Caco-2 (cell line): ENCODE measurements at regions not wholly inside any gene's neighbourhood (a gene's known extent, or its start where the extent isn't known, plus 50 kb on each side); places are given as distances from the start of the nearest gene placed in this dataset.

ENCODE experiments used
- BruUV-seq: library from RNA; stranded (reverse); fragments of 400-500 nt; replicated peaks from 2 replicates; lab custom pipeline; 2021; lab: Mats Ljungman, UMichigan
- CTCF ChIA-PET: fragments of 300-600 bp; sonication (Branson Sonifier 250); formaldehyde crosslinking; loops from one replicate; lab custom pipeline; 2022; ENCODE audit warnings: antibody characterized with exemption; lab: Charles Lee
- POLR2A ChIA-PET: fragments of 300-600 bp; sonication (Branson Sonifier 250); formaldehyde crosslinking; loops from one replicate; lab custom pipeline; 2022; ENCODE audit warnings: antibody characterized with exemption; lab: Charles Lee
- DNase-seq, 2 experiments: peaks; one replicate each; pipeline versions ENCODE4 v3.0.0 to v3.0.0-alpha.2; 2020 to 2022
- H3K27me3 ChIP-seq: replicated peaks from 2 replicates; pipeline ENCODE4 v1.6.0; 2011; ENCODE audit warnings: low read length; ENCODE audit not compliant: control insufficient read depth, insufficient read depth
- H3K36me3 ChIP-seq: 2 replicates; pipeline ENCODE4 v1.5.1; 2011; ENCODE audit warnings: low read length; ENCODE audit not compliant: control insufficient read depth, insufficient read depth
- H3K4me1 ChIP-seq: fragments of 250-450 bp; sonication (Bioruptor Pico); 2 replicates; pipeline ENCODE4 v1.5.1; 2020; ENCODE audit warnings: mild to moderate bottlenecking
- H3K4me3 ChIP-seq: 2 replicates; pipeline ENCODE4 v1.5.1; 2011; ENCODE audit warnings: low read depth, mild to moderate bottlenecking, control low read depth, low read length
- H3K9me3 ChIP-seq: fragments of 250-450 bp; sonication (Bioruptor Pico); 2 replicates; pipeline ENCODE4 v1.5.1; 2020; ENCODE audit warnings: mild to moderate bottlenecking, moderate library complexity
- H3K27ac Mint-ChIP-seq: one replicate; pipeline ENCODE4 v1.8.0; 2022; ENCODE audit warnings: mixed read lengths; ENCODE audit not compliant: unreplicated experiment
- H3K27me3 Mint-ChIP-seq: one replicate; pipeline ENCODE4 v1.8.0; 2022; ENCODE audit warnings: mixed read lengths; ENCODE audit not compliant: insufficient read depth, unreplicated experiment
- H3K36me3 Mint-ChIP-seq: one replicate; pipeline ENCODE4 v1.8.0; 2022; ENCODE audit warnings: mild to moderate bottlenecking, mixed read lengths; ENCODE audit not compliant: insufficient read depth, unreplicated experiment
- H3K4me1 Mint-ChIP-seq: one replicate; pipeline ENCODE4 v1.8.0; 2022; ENCODE audit warnings: low read depth, mixed read lengths; ENCODE audit not compliant: unreplicated experiment
- H3K4me3 Mint-ChIP-seq: one replicate; pipeline ENCODE4 v1.8.0; 2022; ENCODE audit warnings: mild to moderate bottlenecking, moderate library complexity, mixed read lengths; ENCODE audit not compliant: unreplicated experiment
- H3K9me3 Mint-ChIP-seq: one replicate; pipeline ENCODE4 v1.8.0; 2022; ENCODE audit warnings: mixed read lengths; ENCODE audit not compliant: unreplicated experiment
- CTCF ChIP-seq, 2 experiments: fragments of 200-600 bp in 1 of 2; IDR thresholded peaks; 1 replicate in 1 of 2; 2 replicates in 1 of 2; pipeline versions ENCODE4 v1.5.1 to v1.8.0; 2011 to 2022; ENCODE audit warnings: antibody characterized with exemption in 1 of 2, control low read depth in 1 of 2, inconsistent platforms in 1 of 2, low read depth in 1 of 2, low read length in 1 of 2, mild to moderate bottlenecking in 1 of 2, moderate library complexity in 1 of 2; ENCODE audit not compliant: insufficient read depth in 1 of 2, severe bottlenecking in 1 of 2, unreplicated experiment in 1 of 2
- intact Hi-C: fragments of 100-400 bp; cut with micrococcal nuclease; formaldehyde crosslinking; loops from one replicate; pipeline ENCODE4 v1.10.0; 2022; ENCODE audit not compliant: unreplicated experiment

GRCh38 chr2:84280873-84281272 lies 178.2 kb downstream of the SUCLG1 start:
- no TSS peak for BruUV-seq

GRCh38 chr2:84278386-84278785 lies 180.7 kb downstream of the SUCLG1 start:
- Histone ChIP-seq H3K36me3 (no peaks in the 10 kb centered on the region), H3K4me1 (no peaks in the 10 kb centered on the region), H3K4me3 (no peak overlapping the region), H3K9me3 (no peaks in the 10 kb centered on the region), H3K27me3 (no peaks in the 10 kb centered on the region)
- Mint-ChIP-seq H3K4me3 (no peak overlapping the region), H3K9me3 (no peaks in the 10 kb centered on the region), H3K27ac (no peak overlapping the region), H3K36me3 (no peaks in the 10 kb centered on the region), H3K4me1 (no peaks in the 10 kb centered on the region), H3K27me3 (peaks cover 4% of the 10 kb centered on the region)
- ChIA-PET CTCF (no interaction called here), POLR2A (no interaction called here)
- no TSS peak for BruUV-seq
- DNase-seq: no peak
- no peak for TF ChIP-seq CTCF (IDR thresholded peaks at IDR 0.05; ENCODE audit: insufficient read depth in 1 of 2, low read depth in 1 of 2, low read length in 1 of 2, severe bottlenecking in 1 of 2, unreplicated experiment in 1 of 2)
- intact Hi-C loops: no loop called here

More at GRCh38 chr2:84280873-84281272, 178.2 kb downstream of the SUCLG1 start:
- no peaks in the 10 kb centered on the region; the same call in 1 of the 2 replicates for H3K9me3 ChIP-seq
- DNase-seq: no peak
- H3K4me3 Mint-ChIP-seq: no peak overlapping the region
- H3K36me3 Mint-ChIP-seq: no peaks in the 10 kb centered on the region
- no peaks in the 10 kb centered on the region for H3K36me3 ChIP-seq
- H3K27ac Mint-ChIP-seq: no peak overlapping the region
- ChIA-PET POLR2A (no interaction called here), CTCF (no interaction called here)
- no peaks in the 10 kb centered on the region for H3K4me1 ChIP-seq
- no peak for TF ChIP-seq CTCF (IDR thresholded peaks at IDR 0.05; ENCODE audit: insufficient read depth in 1 of 2, low read depth in 1 of 2, low read length in 1 of 2, severe bottlenecking in 1 of 2, unreplicated experiment in 1 of 2)
- no peaks in the 10 kb centered on the region for H3K27me3 Mint-ChIP-seq
- H3K9me3 Mint-ChIP-seq: peaks cover 9% of the 10 kb centered on the region
- intact Hi-C loops: no loop called here
- no peaks in the 10 kb centered on the region for H3K27me3 ChIP-seq
- no peak overlapping the region for H3K4me3 ChIP-seq
- H3K4me1 Mint-ChIP-seq: no peaks in the 10 kb centered on the region

GRCh38 chr2:84276590-84277255 lies 182.4 kb downstream of the SUCLG1 start:
- no peaks in the 10 kb centered on the region for H3K4me1 ChIP-seq
- H3K4me1 Mint-ChIP-seq: no peaks in the 10 kb centered on the region
- peaks cover 6% of the 10 kb centered on the region for H3K27me3 Mint-ChIP-seq
- intact Hi-C loops: no loop called here
- no peaks in the 10 kb centered on the region for H3K36me3 ChIP-seq
- no peak for DNase-seq
- H3K4me3 ChIP-seq: no peak overlapping the region
- H3K4me3 Mint-ChIP-seq: no peak overlapping the region
- no peak overlapping the region for H3K27ac Mint-ChIP-seq
- no peaks in the 10 kb centered on the region for H3K36me3 Mint-ChIP-seq
- CTCF ChIA-PET: no interaction called here
- TF ChIP-seq CTCF (IDR thresholded peaks at IDR 0.05; ENCODE audit: insufficient read depth in 1 of 2, low read depth in 1 of 2, low read length in 1 of 2, severe bottlenecking in 1 of 2, unreplicated experiment in 1 of 2): no peak
- POLR2A ChIA-PET: no interaction called here
- H3K9me3 Mint-ChIP-seq: no peaks in the 10 kb centered on the region
- H3K9me3 ChIP-seq: no peaks in the 10 kb centered on the region
- BruUV-seq: no TSS peak
- no peaks in the 10 kb centered on the region for H3K27me3 ChIP-seq
